ENCODE measurements at regions not wholly inside any gene's neighbourhood (a gene's known extent, or its start where the extent isn't known, plus 50 kb on each side); places are given as distances from the start of the nearest gene placed in this dataset.

DNA sequence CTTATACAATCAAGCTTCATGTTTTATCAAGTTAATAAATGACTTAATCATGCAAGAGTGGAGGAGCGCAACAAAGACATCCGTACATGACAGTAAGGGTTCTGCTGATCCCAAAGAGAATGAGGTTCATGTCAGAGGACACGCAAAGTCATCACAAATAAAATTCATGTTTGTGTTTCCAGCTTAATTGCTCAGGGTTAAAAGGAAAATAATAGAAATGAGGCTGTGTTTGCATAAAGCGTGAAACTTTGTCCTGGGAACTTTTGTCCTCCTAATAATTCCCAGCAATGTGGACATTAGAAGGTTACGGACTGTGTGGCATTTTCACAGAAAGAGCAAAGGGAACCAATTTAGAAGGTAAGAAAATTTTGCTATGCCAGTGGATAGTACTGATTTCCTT lies 237.3 kb downstream of the INHBA start:
- Histone ChIP-seq H2BK20ac (ENCODE audit: low read depth, low read length, poor library complexity, severe bottlenecking) (no peak overlapping the region), H2BK5ac (ENCODE audit: insufficient read length, low read length) (no peak overlapping the region), H3K27me3 (ENCODE audit: insufficient read depth, low read length) (no peaks in the 10 kb centered on the region), H2BK120ac (ENCODE audit: low read depth, low read length, poor library complexity, severe bottlenecking) (no peak overlapping the region), H4K8ac (replicated peaks; ENCODE audit: insufficient read length, low read depth, low read length) (no peak overlapping the region), H3K79me1 (ENCODE audit: insufficient read depth, low read depth, low read length, poor library complexity, severe bottlenecking) (no peaks in the 10 kb centered on the region), H3K18ac (ENCODE audit: insufficient read length, low read depth, low read length) (no peak overlapping the region), H2BK15ac (ENCODE audit: low read depth, low read length) (no peak overlapping the region), H4K5ac (ENCODE audit: insufficient read length, low read depth, low read length) (no peak overlapping the region), H3K9ac (ENCODE audit: extremely low read depth, insufficient read length, low read length) (no peak overlapping the region), H2AFZ (ENCODE audit: low read length) (no peak overlapping the region), H3K14ac (ENCODE audit: insufficient read depth, low read length) (no peak overlapping the region), H3T11ph (ENCODE audit: low read length) (no peak overlapping the region), H2BK12ac (ENCODE audit: insufficient read length, low read depth, low read length) (no peak overlapping the region), H3K9me3 (ENCODE audit: control insufficient read depth, low read depth, low read length) (no peaks in the 10 kb centered on the region), H3K4me1 (ENCODE audit: insufficient read depth, low read length) (no peaks in the 10 kb centered on the region), H3K23ac (ENCODE audit: insufficient read length, low read depth, low read length) (no peak overlapping the region), H3K56ac (ENCODE audit: insufficient read length, low read depth, low read length) (no peak overlapping the region), H3K23me2 (ENCODE audit: insufficient read length, low read depth, low read length, poor library complexity, severe bottlenecking) (no peaks in the 10 kb centered on the region), H2AK5ac (ENCODE audit: insufficient read length, low read length) (no peak overlapping the region), H3K27ac (ENCODE audit: insufficient read length, low read depth, low read length) (no peak overlapping the region), H3K79me2 (ENCODE audit: insufficient read depth, low read length) (no peaks in the 10 kb centered on the region), H3K4me2 (ENCODE audit: insufficient read depth, insufficient read length, low read length) (no peak overlapping the region), H4K20me1 (ENCODE audit: control insufficient read depth, insufficient read depth, insufficient read length) (no peaks in the 10 kb centered on the region), H4K91ac (ENCODE audit: insufficient read length, low read depth, low read length) (no peak overlapping the region), H3K4ac (ENCODE audit: low read depth, low read length) (no peak overlapping the region)
- Mint-ChIP-seq H3K27ac (no peak overlapping the region), H3K36me3 (ENCODE audit: insufficient read depth in 1 of 3, low read depth in 3 of 3) (no peaks in the 10 kb centered on the region), H3K9me3 (peaks cover 0 to 2% of the 10 kb centered on the region in 2 experiments; a peak in 1 of 5 replicates), H3K4me3 (no peak overlapping the region), H3K4me1 (peaks cover 6 to 9% of the 10 kb centered on the region in 2 experiments), H3K27me3 (ENCODE audit: low read depth) (no peaks in the 10 kb centered on the region)
- no peak for DNase-seq
- no CpG with 5 or more reads among the region's 5 CpGs for WGBS (ENCODE audit: extremely low coverage, insufficient read length, low lambda C conversion rate)
- TF ChIP-seq, protein P1, sequence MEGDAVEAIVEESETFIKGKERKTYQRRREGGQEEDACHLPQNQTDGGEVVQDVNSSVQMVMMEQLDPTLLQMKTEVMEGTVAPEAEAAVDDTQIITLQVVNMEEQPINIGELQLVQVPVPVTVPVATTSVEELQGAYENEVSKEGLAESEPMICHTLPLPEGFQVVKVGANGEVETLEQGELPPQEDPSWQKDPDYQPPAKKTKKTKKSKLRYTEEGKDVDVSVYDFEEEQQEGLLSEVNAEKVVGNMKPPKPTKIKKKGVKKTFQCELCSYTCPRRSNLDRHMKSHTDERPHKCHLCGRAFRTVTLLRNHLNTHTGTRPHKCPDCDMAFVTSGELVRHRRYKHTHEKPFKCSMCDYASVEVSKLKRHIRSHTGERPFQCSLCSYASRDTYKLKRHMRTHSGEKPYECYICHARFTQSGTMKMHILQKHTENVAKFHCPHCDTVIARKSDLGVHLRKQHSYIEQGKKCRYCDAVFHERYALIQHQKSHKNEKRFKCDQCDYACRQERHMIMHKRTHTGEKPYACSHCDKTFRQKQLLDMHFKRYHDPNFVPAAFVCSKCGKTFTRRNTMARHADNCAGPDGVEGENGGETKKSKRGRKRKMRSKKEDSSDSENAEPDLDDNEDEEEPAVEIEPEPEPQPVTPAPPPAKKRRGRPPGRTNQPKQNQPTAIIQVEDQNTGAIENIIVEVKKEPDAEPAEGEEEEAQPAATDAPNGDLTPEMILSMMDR (conservative IDR thresholded peaks at IDR 0.05), result no peak

Data from H9 (cell line).